Fibroblast of lung (primary cell): ENCODE measurements at regions not wholly inside any gene's neighbourhood (a gene's known extent, or its start where the extent isn't known, plus 50 kb on each side); places are given as distances from the start of the nearest gene placed in this dataset.

ENCODE experiments used
- CTCF ChIP-seq, 2 donors: IDR thresholded peaks in 1 of 2; conservative IDR thresholded peaks in 1 of 2; 1 replicate in 1 of 2; 2 replicates in 1 of 2; pipeline ENCODE4 v1.5.1; 2011 to 2012; ENCODE audit warnings: low read length in 2 of 2, control low read depth in 1 of 2, inconsistent platforms in 1 of 2, low read depth in 1 of 2, mild to moderate bottlenecking in 1 of 2
- EZH2 ChIP-seq: IDR thresholded peaks from 2 replicates; pipeline ENCODE4 v1.5.1; 2012; ENCODE audit warnings: low read length, control low read depth, mild to moderate bottlenecking; ENCODE audit errors: missing control alignments

- TF ChIP-seq CTCF (conservative IDR thresholded peaks at IDR 0.05 in 1 of 2, IDR thresholded peaks at IDR 0.05 in 1 of 2; ENCODE audit: low read depth in 1 of 2, low read length in 2 of 2) = no peak
- TF ChIP-seq EZH2 = no peak
These were observed 532.2 kb upstream of the CNTNAP2 start for GRCh38 chr7:145584401-145584800.
